GM18499 (cell line): ENCODE measurements at regions not wholly inside any gene's neighbourhood (a gene's known extent, or its start where the extent isn't known, plus 50 kb on each side); places are given as distances from the start of the nearest gene placed in this dataset.
A peak's percentile ranks its signal among the peaks of the same experiment; 100 is the strongest.
"Not testable (repeated sequence)": the region's sequence is repeated elsewhere in the genome, so short reads cannot be mapped to it uniquely, and the experiment has no call there.

Experiments used
- ATAC-seq: cut with Tn5 transposase; IDR thresholded peaks from one replicate; pipeline ENCODE4 v1.9.1; 2021; ENCODE audit warnings: moderate number of reproducible peaks; ENCODE audit not compliant: insufficient read depth, unreplicated experiment

DNA sequence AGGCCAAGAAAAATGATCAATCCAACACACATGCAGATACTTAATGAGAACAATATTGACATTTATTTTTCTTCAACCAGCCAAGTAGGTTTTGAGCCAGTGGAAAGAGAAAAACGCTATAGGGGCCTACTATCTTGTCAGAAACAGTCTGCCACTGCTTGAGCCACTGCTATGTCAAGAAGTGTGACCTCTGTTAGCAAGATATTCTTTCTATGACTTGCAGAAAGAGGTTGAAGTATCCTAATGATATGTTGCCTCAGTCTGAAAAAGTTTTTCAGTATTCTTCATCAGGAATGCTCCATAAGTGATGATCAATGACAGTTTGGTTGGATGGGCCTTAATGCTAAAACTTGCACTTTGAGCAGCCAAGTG is 328.4 kb upstream of the KCND2 start:
- no peak for ATAC-seq

DNA sequence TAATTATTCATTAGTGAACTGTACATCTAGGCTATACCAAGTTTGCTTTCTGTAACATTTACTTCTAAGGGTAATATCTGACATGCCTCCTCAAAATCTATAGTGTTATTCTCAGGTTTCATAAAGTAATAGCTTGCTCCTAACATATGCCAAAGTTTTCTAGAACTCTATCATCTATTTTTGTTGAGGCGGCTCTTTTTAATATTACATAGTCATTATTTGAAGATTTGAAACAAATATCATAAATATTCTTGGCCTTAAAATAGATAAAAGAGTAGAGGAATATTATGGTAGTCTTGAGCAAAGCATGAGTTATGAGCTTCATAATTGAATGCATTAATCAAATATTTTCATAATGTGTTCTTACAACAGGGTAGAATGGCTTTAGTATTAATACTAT is 327.2 kb upstream of the KCND2 start:
- ATAC-seq = no peak

DNA sequence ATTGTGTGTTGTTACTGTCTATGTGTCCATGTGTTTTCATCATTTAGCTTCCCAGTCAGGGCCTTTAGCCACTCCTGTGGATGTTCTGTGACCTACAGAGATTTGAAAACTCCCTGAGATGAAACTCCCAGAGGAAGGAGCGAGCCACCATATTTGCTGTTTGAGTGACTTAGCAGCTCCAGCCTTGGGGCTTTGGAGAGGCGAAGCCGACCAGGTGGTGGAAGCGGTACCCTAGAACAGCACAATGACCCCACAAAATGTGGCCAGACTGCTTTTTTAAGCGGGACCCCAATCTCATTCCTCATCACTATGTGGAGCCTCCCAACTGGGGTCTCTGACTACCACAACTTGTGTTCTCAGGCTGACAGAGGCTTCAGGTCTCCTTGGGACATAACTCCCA is 323.9 kb upstream of the KCND2 start:
- ATAC-seq = no peak

DNA sequence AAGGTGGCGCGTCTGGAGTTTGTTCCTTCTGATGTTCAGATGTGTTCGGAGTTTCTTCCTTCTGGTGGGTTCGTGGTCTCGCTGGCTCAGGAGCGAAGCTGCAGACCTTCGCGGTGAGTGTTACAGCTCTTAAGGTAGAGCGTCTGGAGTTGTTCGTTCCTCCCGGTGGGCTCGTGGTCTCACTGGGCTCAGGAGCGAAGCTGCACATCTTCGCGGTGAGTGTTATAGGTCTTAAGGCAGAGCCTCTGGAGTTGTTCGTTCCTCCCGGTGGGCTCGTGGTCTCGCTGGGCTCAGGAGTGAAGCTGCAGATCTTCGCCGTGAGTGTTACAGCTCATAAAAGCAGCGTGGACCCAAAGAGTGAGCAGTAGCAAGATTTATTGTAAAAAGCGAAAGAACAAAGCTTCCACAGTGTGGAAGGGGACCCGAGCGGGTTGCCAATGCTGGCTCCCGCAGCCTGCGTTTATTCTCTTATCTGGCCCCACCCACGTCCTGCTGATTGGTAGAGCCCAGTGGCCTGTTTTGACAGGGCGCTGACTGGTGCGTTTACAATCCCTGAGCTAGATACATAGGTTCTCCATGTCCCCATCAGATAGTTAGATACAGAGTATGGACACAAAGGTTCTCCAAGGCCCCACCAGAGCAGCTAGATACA is 322.5 kb upstream of the KCND2 start:
- not testable (repeated sequence) for ATAC-seq

DNA sequence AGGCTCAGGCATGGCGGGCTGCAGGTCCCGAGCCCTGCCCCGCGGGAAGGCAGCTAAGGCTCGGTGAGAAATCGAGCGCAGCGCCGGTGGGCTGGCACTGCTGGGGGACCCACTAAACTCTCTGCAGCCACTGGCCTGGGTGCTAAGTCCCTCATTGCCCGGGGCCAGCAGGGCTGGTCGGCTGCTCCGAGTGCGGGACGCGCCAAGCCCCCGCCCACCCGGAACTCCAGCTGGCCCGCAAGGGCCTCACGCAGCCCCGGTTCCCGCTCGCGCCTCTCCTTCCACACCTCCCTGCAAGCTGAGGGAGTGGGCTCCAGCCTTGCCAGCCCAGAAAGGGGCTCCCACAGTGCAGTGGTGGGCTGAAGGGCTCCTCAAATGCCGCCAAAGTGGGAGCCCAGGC is 321.4 kb upstream of the KCND2 start:
- not testable (repeated sequence) for ATAC-seq

DNA sequence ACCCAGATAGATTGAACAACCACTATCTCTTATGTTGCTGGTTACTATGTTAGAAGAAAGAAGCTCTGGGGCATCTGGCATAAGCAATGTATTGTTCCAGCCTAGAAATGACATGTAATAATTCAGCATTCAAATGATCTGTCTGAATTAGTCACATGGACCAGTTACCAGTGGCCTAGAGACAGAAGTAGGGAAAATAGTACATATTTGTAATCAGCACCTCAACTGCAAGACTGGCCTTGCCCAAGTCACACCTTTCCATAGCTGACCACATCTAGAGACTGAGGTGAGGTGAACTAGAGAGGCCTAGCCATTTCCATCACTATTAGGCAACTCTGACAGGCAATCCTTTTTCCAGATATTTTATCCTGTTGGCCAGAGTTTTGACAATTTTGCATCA is 315.6 kb upstream of the KCND2 start:
- no peak for ATAC-seq

DNA sequence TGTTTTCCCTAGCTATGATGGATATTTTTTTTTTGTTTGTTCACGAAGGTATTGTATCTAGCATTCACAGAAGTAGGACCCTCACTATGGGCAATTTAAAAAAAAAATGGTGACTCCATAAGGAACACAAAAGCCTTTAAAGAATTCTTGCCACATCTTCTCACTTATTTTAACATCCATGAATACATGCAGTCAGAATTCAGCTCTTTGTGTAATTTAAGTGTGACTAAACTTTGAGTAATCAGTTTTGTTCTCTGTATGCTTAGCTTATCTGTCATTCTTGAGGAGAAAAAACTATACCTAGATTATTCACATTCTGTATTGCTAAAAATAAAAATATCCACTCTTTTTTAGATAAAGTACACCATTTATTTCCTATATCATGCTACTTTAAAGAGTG is 313.2 kb upstream of the KCND2 start:
- ATAC-seq = no peak

DNA sequence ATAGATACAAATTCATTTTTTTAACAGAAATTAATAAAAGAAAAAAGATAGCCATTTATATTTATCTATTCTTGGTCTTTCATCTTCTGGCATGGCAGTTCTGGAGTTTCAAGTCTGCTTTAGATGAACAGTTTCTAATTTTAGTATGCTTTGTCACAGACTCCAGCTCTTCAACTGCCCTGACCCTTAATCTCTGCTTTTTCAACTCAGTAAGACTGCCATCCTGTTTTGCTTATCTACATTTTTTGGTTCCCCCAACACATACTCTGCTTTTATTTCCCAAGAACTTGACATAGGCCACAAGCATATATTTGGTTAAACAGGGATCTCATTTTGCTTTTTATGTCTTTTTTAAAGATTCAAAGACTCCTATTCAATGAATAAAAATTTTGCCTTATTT is 309.3 kb upstream of the KCND2 start:
- ATAC-seq = no peak

DNA sequence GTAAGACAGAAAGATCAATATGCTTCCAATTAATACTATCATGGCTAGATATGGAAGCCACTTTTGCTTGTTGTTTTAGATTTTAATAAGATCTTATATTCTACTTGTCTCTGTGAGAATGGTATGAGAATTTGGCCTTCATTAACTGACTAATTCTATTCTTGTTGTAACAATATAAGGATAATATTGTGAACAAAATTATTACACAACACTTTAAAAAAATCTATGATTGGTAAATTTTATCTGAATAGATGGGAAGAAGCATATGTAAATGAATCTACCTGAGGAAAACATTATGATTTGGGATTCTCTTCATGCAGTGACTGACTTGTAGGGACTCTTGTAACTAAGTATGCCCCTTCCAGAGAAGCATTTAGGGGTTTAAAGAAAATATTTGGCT is 308.9 kb upstream of the KCND2 start:
- ATAC-seq = no peak

DNA sequence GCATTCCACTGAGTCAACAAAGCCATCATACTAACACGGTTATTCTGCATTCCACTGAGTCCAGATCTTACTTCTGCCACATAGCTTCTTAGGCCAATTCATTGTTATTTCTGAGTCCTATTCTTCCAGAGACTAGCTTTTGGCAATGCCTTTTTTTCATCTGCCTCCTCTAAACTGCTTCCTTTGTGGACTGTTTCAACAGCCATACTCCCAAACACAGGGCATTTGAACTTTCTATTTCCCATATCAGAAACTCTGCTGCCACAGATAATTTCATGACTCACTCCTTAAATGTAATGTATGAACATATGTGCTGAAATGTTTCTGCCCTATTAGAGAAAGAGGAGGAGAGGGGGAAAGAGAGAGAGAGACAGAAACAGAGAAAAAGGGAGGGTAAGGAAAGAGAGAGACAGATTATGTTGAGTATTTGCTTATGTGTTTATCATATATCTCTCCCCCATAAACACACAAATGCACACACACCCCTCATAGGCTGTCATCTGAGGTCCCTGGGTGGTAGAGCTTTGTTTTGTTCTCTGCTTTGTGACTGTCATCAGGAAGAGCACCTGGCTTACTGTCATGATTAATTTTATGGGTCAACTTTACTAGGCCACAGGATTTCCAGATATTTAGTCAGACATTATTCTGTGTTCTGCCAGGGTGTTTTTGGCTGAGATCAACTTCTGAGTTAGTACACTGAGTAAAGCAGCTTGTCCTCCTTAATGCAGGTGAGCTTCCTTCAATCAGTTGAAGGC is 308.0 kb upstream of the KCND2 start:
- ATAC-seq = no peak

DNA sequence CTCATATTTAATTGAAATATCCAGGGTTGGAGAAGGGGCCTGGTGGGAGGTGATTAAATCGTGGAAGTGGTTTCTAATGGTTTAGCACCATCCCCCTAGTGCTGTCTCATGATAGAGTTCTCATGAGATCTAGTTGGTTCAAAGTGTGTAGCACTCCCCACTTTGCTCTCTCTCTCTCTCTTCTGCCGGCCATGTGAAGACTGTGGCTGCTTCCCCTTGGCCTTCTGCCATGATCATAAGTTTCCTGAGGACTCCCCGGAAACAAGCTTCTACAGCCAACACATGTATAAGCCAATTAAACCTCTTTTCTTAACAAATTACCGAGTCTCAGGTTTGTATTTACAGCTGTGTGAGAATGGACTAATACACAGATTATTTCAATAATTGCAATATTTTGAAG is 305.8 kb upstream of the KCND2 start:
- ATAC-seq = no peak

DNA sequence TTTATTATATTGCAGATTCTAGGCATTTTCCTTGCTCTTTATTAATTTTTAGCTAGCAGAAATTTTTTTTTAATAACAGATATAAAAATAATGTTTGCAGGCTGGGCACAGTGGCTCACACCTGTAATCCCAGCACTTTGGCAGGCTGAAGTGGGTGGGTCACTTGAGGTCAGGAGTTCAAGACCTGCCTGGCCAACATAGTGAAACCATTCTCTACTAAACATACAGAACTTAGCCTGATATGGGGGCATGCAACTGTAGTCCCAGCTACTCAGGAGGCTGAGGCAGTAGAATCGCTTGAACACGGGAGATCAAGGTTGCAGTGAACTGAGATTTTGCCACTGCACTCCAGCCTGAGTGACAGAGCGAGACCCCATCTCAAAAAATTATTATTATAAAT is 304.6 kb upstream of the KCND2 start:
- not testable (repeated sequence) for ATAC-seq

DNA sequence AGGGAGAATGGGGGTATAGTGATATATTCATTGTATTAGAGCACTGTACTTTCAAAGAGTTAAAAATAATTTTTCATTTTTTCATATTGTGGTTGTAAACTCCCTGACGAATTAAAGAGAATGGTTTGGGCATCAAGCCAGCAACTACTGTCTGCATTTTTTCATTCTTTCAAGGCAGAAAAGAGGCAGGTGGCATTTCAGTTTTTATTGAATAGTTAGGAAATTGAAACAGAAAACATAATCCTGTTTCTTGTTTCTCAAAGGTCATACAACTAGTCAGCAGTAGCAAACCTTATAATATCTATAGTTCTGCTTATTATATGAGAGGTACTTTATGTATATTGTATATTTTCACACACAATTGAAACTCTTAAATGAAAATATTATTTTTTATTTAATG is 303.9 kb upstream of the KCND2 start:
- ATAC-seq = no peak

DNA sequence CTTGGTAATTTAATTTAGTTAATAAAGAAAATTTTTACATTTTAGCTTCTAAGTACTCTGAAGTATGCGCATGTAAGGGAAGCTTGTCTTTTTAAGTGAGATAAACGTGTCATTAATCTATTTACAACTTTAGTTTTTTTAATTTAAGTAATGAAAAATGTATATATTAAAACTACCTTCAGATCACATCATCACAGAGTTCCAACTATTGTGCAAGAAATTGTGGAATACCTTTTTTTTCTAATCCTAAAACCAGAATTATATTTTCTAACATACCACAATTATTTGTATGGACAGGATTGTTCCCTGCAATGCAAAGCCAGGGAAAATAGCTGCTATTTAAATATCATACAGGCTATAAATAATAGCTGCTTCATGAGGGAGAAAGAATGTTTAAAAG is 303.2 kb upstream of the KCND2 start:
- no peak for ATAC-seq

DNA sequence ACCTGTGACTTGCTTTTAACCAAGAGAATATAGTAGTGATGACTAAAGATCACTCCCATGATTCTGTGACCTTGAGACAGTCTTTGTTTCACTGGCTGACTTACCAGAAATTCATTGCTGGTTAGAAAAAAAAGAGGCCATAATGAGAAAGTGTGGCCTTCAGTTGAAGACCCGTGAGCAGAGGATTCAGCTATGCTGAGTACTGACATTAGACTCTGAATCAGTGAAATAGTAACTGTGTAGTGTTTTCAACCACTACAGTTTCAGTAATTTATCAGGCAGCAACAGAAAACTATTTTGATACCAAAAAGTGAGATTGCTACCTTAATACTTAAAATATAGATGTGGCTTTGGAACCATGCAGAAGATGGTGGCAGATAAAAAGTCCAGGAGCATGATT is 298.0 kb upstream of the KCND2 start:
- no peak for ATAC-seq

DNA sequence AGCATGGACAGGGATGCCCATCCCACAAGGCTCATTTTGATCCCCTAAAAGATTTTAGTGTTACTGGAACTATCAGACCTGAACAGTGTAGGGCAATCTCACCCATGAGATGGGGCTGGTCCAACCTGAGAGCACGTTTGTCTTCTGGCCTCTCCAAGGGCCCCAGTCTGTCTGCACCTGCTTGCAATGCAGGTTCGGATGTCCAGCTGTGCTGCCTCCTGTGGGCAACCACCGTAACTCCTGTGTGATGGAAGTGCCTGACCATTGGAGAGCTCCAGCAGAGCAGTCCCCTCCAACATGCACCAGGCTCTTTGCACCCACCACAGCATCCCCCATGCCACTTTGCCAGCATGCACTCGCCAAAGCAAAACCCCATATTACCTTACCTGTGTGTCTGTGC is 290.1 kb upstream of the KCND2 start:
- ATAC-seq = no peak

DNA sequence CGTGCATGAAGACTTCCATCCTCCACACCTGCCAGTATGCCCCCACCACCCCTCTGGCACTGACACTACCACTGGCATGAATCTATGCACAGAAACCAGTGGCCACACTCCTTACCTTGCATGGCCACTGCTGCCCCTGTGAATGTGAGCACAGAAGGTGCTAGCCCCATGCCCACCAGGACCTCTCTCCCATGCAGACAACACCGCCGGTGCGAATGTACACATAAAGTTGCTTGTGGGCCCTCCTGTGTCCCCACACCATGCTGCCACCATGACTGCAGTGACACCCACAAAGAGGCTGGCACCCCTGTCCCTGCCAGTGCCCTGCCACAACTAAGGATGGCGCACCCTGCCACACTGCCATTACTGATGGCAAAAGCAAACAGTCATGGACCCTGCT is 289.5 kb upstream of the KCND2 start:
- ATAC-seq = no peak

DNA sequence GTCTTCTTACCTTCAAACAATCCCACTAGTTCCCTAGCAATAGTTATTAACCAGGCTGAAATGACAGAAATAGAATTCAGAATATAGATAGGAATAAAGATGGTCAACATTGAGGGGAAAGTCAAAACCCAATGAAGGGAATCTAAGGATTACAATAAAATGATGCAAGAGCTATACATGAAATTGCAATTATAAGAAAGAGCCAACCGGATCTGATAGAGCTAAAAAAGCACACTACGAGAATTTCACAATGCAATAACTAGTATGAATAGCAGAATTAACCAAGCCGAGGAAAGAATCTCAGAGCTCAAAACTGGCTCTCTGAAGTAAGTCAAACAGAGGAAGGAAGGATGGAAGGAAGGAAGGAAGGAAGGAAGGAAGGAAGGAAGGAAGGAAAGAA is 288.7 kb upstream of the KCND2 start:
- no peak for ATAC-seq

DNA sequence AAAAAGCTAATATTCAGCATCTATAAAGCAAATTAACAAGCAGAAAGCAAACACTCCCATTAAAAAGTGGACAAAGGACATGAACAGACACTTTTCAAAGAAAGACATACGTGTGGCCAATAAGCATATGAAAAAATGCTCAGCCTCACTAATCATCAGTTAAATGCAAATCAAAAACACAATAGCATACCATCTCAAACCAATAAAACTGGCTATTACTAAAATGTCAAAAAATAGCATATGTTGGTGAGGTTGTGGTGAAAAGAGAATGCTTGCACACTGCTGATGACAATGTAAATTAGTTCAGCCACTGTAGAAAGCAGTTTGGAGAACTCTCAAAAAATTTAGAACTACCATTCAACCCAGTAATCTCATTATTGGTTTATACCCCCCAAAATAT is 284.6 kb upstream of the KCND2 start:
- no peak for ATAC-seq

DNA sequence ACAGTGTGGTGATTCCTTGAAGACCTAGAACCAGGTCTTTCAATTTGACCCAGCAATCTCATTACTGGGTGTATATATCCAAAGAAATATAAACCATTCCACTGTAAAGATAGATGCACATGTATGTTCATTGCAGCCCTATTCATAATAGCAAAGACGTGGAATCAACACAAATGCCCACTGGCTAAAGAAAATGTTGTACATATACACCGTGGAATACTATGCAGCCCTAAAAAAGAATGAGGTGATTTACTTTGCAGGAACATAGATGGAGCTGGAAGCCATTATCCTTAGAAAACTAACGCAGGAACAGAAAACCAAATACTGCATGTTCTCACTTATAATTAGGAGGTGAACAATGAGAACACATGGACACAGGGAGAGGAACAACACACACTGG is 278.0 kb upstream of the KCND2 start:
- ATAC-seq = no peak

DNA sequence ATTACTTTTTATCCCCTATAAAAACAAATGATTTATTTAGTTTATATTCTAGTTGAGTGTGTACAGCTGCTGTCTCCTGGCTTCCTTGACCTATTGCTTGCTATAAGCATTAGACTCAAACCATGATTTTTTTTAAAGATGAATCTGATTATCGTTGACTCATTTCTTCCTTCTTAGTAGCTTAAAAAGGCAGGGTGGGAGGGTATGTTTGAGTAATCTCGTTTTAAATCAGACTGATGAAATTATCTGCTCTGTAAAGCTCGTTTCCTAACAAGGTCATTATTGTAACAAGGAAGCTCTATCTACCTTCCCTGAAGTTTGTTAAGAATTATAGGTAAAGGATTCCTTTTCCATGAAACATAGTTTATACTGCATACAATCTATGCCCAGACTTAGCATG is 276.3 kb upstream of the KCND2 start:
- peak; percentile 85 for ATAC-seq

DNA sequence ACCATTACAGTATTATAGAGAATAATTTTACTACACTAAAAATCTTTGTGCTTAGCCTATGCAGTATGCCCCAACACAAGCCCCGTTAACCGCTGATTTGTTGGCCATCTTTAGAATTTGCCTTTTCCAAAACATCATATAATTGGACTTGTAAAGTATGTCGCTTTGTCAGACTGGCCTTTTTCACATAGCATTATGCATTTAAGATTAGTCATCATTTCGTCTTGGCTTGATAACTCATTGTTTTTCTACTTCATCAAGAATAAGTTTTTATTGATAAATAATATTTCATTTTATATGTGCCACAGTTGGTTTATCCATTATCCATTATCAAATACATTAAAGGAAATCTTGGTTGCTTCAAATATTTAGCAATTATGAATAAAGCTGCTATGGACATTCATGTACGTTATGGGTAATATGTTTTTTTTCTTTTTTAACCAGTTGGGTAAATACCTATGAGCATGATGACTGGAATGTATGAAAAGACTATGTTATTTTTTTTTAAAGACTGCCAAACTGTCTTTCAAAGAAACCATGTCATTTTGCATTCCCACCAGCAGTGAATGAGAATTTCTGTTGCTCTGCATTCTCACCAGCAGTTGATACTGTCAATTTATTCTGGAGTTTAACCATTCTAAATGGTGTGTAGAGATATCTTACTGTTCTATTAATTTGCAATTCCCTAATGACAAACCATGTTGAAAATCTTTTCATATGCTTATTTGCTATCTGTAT is 273.1 kb upstream of the KCND2 start:
- no peak for ATAC-seq
